Fibroblast of lung (primary cell): ENCODE measurements at regions not wholly inside any gene's neighbourhood (a gene's known extent, or its start where the extent isn't known, plus 50 kb on each side); places are given as distances from the start of the nearest gene placed in this dataset.

Source experiments
- DNase-seq, 2 donors: peaks; one replicate each; pipeline versions ENCODE4 v3.0.0 to v3.0.0-alpha.2; 2010; ENCODE audit warnings: low read depth in 2 of 2
- H2AFZ ChIP-seq: 2 replicates; pipeline ENCODE4 v1.5.1; 2012; ENCODE audit warnings: low read length, control low read depth, inconsistent platforms
- H3K27ac ChIP-seq: 2 replicates; pipeline ENCODE4 v1.5.1; 2011; ENCODE audit warnings: low read length, control low read depth; ENCODE audit not compliant: insufficient read depth
- H3K27me3 ChIP-seq: 2 replicates; pipeline ENCODE4 v1.5.1; 2011; ENCODE audit warnings: mild to moderate bottlenecking, low read length; ENCODE audit not compliant: control insufficient read depth, insufficient read depth
- H3K36me3 ChIP-seq: 2 replicates; pipeline ENCODE4 v1.5.1; 2011; ENCODE audit warnings: low read length; ENCODE audit not compliant: control insufficient read depth, insufficient read depth
- H3K4me1 ChIP-seq: 2 replicates; pipeline ENCODE4 v1.5.1; 2011; ENCODE audit warnings: low read length; ENCODE audit not compliant: control insufficient read depth, insufficient read depth; ENCODE audit errors: extremely low read depth
- H3K4me2 ChIP-seq: 2 replicates; pipeline ENCODE4 v1.5.1; 2011; ENCODE audit warnings: low read length, control low read depth; ENCODE audit not compliant: insufficient read depth; ENCODE audit errors: extremely low read depth
- H3K4me3 ChIP-seq, 4 experiments: fragments of 200-600 bp in 1 of 4; sonication (generic) in 1 of 4; replicated peaks in 1 of 4; 2 replicates each; pipeline ENCODE4 v1.5.1; 2011 to 2016; ENCODE audit warnings: low read length in 4 of 4, low read depth in 3 of 4, mild to moderate bottlenecking in 3 of 4, control low read depth in 2 of 4, inconsistent platforms in 1 of 4, mixed read lengths in 1 of 4; ENCODE audit not compliant: insufficient read depth in 1 of 4; ENCODE audit errors: control extremely low read depth in 1 of 4
- H3K79me2 ChIP-seq: 2 replicates; pipeline ENCODE4 v1.5.1; 2012; ENCODE audit warnings: mild to moderate bottlenecking, low read length, inconsistent platforms; ENCODE audit not compliant: control insufficient read depth, insufficient read depth
- H3K9ac ChIP-seq: 2 replicates; pipeline ENCODE4 v1.5.1; 2011; ENCODE audit warnings: mild to moderate bottlenecking, low read length, control low read depth; ENCODE audit not compliant: insufficient read depth
- H3K9me3 ChIP-seq: 2 replicates; pipeline ENCODE4 v1.5.1; 2012; ENCODE audit warnings: low read depth, low read length; ENCODE audit not compliant: control insufficient read depth, insufficient read depth
- H4K20me1 ChIP-seq: 2 replicates; pipeline ENCODE4 v1.5.1; 2011; ENCODE audit warnings: low read length; ENCODE audit not compliant: control insufficient read depth, insufficient read depth; ENCODE audit errors: extremely low read depth
- EZH2 ChIP-seq: IDR thresholded peaks from 2 replicates; pipeline ENCODE4 v1.5.1; 2012; ENCODE audit warnings: low read length, control low read depth, mild to moderate bottlenecking; ENCODE audit errors: missing control alignments
- TF ChIP-seq, protein P1 (sequence below), 2 donors: IDR thresholded peaks in 1 of 2; conservative IDR thresholded peaks in 1 of 2; 1 replicate in 1 of 2; 2 replicates in 1 of 2; pipeline ENCODE4 v1.5.1; 2011 to 2012; ENCODE audit warnings: low read length in 2 of 2, control low read depth in 1 of 2, inconsistent platforms in 1 of 2, low read depth in 1 of 2, mild to moderate bottlenecking in 1 of 2

DNA sequence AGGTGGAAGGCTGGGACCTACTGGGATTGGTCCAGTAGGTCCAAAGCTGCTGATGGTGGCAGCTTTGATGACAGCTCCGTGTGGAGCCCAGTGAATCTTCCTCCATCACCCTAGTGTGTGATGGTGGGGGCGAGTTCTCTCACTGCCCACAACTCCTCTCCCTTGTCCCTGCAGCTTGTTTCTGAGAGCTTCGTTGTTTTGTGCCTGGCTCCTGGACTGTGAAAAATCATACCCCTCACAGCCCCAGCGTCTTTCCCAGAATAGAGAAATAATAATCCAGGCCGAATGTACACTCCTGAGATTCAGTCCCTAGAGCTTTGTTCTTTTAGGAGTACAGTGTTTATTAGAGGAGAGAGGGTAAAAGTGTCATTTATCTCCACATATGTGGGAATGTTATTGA lies 372.2 kb downstream of the ENC1 start:
- H3K27me3 ChIP-seq, result no peaks in the 10 kb centered on the region
- no peak for DNase-seq

DNA sequence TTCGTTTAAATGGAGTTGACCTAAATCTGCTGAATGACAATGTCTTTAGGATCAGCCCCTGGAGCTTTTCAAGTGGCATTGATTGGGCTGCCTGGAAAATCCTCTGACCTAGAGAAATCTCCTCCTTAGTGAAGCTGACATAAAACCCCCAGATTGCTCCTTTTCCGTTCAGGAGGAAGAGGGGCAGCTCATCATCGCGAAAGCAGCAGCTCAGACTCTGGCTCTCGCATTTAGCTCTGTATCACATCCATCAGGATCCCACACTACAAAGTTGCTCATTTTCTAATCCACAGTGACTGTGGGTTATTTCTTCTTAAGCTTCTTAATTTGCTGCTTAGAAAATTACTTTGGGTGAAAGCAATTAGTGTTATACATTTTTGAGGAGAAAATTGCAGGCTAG lies 373.7 kb downstream of the ENC1 start:
- no peak overlapping the region for H2AFZ ChIP-seq
- no peaks in the 10 kb centered on the region for H3K79me2 ChIP-seq
- H3K4me2 ChIP-seq, result no peak overlapping the region
- no peaks in the 10 kb centered on the region for H4K20me1 ChIP-seq
- no peaks in the 10 kb centered on the region for H3K36me3 ChIP-seq
- H3K27ac ChIP-seq, result no peak overlapping the region
- no peak overlapping the region for H3K4me3 ChIP-seq
- TF ChIP-seq, protein P1, sequence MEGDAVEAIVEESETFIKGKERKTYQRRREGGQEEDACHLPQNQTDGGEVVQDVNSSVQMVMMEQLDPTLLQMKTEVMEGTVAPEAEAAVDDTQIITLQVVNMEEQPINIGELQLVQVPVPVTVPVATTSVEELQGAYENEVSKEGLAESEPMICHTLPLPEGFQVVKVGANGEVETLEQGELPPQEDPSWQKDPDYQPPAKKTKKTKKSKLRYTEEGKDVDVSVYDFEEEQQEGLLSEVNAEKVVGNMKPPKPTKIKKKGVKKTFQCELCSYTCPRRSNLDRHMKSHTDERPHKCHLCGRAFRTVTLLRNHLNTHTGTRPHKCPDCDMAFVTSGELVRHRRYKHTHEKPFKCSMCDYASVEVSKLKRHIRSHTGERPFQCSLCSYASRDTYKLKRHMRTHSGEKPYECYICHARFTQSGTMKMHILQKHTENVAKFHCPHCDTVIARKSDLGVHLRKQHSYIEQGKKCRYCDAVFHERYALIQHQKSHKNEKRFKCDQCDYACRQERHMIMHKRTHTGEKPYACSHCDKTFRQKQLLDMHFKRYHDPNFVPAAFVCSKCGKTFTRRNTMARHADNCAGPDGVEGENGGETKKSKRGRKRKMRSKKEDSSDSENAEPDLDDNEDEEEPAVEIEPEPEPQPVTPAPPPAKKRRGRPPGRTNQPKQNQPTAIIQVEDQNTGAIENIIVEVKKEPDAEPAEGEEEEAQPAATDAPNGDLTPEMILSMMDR (conservative IDR thresholded peaks at IDR 0.05 in 1 of 2, IDR thresholded peaks at IDR 0.05 in 1 of 2; ENCODE audit: low read depth in 1 of 2, low read length in 2 of 2), result no peak
- no peak for TF ChIP-seq EZH2
- H3K4me1 ChIP-seq, result no peaks in the 10 kb centered on the region
- no peak for DNase-seq
- no peak overlapping the region for H3K9ac ChIP-seq
- H3K27me3 ChIP-seq, result no peaks in the 10 kb centered on the region
- H3K9me3 ChIP-seq, result no peaks in the 10 kb centered on the region

More for the DNA sequence above, 372.2 kb downstream of the ENC1 start:
- H3K9me3 ChIP-seq, result no peaks in the 10 kb centered on the region
- H3K4me1 ChIP-seq, result no peaks in the 10 kb centered on the region
- H3K36me3 ChIP-seq, result no peaks in the 10 kb centered on the region
- no peak overlapping the region for H2AFZ ChIP-seq
- no peaks in the 10 kb centered on the region for H3K79me2 ChIP-seq
- no peak overlapping the region for H3K4me3 ChIP-seq
- TF ChIP-seq, protein P1 (conservative IDR thresholded peaks at IDR 0.05 in 1 of 2, IDR thresholded peaks at IDR 0.05 in 1 of 2; ENCODE audit: low read depth in 1 of 2, low read length in 2 of 2), result no peak
- TF ChIP-seq EZH2, result no peak
- no peaks in the 10 kb centered on the region for H4K20me1 ChIP-seq
- H3K4me2 ChIP-seq, result no peak overlapping the region
- no peak overlapping the region for H3K27ac ChIP-seq
- no peak overlapping the region for H3K9ac ChIP-seq

DNA sequence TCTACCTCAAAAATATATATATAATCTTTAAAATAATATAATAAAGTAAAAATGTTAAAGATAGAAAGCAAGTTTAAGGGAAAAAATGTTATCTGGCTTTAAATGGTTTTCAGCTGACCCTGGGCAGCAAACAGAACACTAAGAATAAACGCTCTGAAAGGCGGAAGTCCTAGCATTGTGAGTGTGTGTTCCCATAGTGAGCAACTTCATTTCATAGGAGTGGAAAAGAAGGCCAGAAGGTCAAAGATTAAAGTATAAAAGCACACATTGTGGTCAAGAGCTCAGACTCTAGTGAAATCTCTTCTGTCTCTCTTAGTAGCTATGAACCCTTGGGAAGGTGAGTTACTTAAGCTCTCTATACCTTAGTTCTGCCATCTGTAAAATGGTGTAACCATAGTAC lies 374.4 kb downstream of the ENC1 start:
- no peak overlapping the region for H3K4me2 ChIP-seq
- no peaks in the 10 kb centered on the region for H3K27me3 ChIP-seq
- H3K4me3 ChIP-seq, result no peak overlapping the region
- H2AFZ ChIP-seq, result no peak overlapping the region
- H3K36me3 ChIP-seq, result no peaks in the 10 kb centered on the region
- H3K27ac ChIP-seq, result no peak overlapping the region
- H4K20me1 ChIP-seq, result no peaks in the 10 kb centered on the region
- DNase-seq, result no peak
- H3K4me1 ChIP-seq, result no peaks in the 10 kb centered on the region
- TF ChIP-seq EZH2, result no peak
- TF ChIP-seq, protein P1 (conservative IDR thresholded peaks at IDR 0.05 in 1 of 2, IDR thresholded peaks at IDR 0.05 in 1 of 2; ENCODE audit: low read depth in 1 of 2, low read length in 2 of 2), result no peak
- H3K9ac ChIP-seq, result no peak overlapping the region
- H3K79me2 ChIP-seq, result no peaks in the 10 kb centered on the region
- no peaks in the 10 kb centered on the region for H3K9me3 ChIP-seq
